GM04504 (cell line): ENCODE measurements at regions not wholly inside any gene's neighbourhood (a gene's known extent, or its start where the extent isn't known, plus 50 kb on each side); places are given as distances from the start of the nearest gene placed in this dataset.
"Not testable (repeated sequence)": the region's sequence is repeated elsewhere in the genome, so short reads cannot be mapped to it uniquely, and the experiment has no call there.

Experiments
- DNase-seq: peaks from one replicate; pipeline ENCODE4 v3.0.0-alpha.2; 2012; ENCODE audit warnings: low read depth

DNA sequence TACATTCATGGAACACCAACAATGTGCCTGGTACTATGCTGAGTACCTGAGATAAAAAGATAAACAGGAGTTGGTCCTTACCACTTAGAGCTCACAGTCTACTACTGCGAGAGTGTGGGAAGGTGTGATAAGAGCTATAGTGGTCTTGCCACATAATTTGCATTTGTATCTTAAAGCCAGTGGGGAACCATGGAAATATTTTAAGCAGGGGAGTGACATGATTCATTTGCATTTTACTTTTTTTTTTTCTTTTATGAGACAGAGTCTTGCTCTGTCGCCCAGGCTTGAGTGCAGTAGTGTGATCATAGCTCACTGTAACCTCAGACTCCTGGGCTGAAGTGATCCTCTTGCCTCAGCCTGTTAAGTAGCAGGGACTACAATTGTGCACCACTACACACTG, 53.6 kb downstream of the SRGAP2 start:
- not testable (repeated sequence) for DNase-seq

DNA sequence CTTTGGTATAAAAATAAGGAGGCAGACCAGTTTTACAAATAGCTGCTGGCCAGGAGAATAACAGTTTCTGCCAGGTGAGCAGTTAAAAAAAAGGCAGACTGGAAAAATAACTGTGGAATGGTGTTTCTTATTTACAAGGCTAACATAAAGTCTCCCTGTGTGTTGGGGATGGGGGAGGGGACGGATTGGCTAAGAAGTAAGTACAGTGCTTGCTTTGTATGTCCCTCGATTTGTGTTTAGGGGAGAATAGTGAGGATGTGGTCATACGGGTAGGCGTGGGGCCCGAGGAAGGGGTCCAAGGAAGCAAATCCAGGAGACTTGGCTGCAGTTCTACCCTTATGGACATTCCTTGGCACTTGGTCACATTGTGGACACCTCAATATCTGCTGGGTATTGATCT, 58.1 kb downstream of the SRGAP2 start:
- not testable (repeated sequence) for DNase-seq

DNA sequence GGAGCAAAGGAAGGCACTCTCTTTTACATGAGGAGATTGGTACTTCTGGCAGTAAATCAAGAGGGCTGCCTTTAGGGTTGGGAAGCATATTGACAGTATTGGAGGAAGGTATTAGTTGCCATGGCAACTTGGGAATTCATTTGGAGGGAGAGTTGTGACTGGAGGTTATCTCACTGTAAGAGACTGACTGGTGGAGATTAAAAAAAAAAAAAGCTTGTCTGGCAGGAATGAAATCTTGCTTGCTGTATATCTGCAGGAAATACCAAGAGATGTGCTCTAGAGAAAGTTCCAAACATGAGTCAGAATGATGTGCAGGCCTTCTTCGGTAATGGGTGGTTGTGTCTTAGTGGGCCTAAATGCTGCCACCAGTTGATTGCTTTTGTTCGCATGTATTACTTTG, 59.1 kb downstream of the SRGAP2 start:
- not testable (repeated sequence) for DNase-seq

DNA sequence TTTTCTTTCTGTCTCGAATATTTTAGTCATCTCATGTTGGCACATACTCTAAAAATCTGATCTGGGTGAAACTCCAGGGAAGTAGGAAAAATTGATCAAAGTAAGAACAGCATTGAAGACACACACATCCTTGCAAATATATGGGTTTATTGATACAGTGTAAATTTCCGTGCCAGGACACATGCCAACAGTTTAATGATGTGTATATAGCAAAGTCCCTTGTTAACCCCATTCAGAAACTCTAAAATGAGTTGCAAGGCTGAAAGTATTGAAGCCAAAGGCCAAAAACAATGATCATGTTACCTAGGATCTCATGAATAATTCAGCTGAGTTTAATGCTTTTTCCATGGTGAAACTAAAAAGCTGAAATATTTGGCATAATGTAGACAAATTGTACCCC, 61.6 kb downstream of the SRGAP2 start:
- not testable (repeated sequence) for DNase-seq

DNA sequence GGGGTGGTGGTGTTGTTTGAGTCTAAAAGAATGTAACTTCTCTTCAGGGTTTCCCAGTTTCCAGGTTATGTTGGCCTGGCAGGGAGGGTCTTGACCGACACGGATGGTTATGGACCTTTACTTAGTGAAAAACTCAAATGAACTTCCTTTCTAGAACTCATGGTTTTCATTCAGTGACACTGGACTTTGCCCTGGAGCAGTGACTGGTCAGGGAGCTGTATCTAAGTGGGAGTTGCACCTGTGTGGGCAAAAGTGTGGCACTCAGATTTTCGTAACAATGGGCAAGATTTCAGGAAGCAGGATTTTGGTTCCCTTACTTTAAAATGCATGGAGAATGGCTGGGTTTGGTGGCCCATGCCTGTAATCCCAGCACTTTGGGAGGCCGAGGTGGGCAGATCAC, 67.8 kb downstream of the SRGAP2 start:
- DNase-seq = not testable (repeated sequence)

DNA sequence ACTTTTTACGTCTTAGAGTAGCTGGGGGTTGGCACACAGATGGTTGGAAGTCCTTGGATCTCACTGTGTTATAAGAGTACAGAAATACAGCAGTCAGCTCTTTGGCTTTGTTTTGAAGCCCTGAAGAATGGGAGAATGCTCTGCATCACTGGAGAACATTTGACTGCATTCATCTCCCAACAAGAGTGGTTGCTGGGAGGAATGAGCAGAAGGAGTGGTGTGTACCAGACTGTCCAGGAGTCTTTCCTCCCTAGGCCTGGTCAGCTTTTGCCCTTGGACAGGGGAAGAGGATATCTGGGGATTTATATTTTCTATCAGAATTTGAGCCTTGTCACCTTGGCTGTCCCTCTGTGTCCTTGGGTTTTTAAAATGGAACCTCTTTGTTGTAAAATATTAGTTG, 69.8 kb downstream of the SRGAP2 start:
- not testable (repeated sequence) for DNase-seq

DNA sequence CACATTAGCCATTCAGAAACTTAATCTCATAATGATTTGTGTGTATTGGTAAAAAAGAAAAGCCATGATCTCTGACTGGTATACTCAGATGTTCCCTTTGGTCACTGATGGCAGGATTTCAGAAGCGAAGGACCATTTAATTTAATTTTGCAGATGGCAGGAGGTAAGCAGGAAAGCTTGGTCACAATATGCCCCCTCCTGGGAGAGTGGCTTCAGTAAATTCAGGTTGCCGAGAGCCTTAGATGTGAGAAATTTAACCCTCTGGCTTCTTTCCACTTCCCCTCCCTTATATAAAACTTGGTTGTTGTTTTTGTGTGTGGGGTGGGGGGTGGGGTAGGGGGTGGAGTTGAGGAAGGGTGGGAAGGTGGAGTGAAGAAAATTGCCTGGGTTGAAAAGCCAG, 72.8 kb downstream of the SRGAP2 start:
- DNase-seq = not testable (repeated sequence)

DNA sequence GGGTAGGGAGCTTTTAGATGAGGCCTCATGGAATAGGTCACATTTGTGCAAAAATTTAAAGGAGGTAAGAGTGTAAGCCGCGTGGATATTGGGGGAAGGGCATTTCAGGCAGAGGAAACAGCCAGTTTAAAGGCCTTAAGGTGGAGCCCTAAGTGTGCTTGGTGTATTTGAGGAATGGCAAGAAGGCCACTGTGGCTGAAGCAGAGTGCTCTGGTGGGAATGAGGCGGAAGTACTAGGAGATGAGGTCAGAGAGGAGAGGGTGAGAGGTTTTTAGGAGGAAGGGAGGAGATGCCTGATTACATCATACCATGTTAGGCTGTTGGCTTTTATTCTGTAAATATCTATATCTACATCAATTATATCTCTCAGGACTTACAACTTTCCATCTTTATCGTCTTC, 75.3 kb downstream of the SRGAP2 start:
- DNase-seq = not testable (repeated sequence)

DNA sequence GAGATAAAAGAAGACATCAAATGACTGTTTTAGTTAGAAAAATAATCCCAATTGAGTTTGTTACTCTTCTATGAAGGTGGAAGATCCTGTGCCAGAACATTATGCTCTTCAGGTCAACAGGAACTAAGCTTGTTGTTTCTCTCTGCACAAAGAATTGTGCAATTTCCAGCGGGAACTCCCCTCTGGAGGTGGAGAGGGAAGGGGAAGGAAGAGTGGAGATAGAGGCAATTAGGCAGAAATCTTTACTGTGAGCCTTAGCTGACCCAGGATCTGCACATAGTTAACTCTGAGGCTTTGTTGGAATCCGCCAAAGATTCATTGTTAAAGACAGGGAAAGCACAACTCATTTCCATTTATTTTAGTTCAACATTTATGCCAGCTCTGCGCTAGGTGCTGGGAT, 77.3 kb downstream of the SRGAP2 start:
- not testable (repeated sequence) for DNase-seq

DNA sequence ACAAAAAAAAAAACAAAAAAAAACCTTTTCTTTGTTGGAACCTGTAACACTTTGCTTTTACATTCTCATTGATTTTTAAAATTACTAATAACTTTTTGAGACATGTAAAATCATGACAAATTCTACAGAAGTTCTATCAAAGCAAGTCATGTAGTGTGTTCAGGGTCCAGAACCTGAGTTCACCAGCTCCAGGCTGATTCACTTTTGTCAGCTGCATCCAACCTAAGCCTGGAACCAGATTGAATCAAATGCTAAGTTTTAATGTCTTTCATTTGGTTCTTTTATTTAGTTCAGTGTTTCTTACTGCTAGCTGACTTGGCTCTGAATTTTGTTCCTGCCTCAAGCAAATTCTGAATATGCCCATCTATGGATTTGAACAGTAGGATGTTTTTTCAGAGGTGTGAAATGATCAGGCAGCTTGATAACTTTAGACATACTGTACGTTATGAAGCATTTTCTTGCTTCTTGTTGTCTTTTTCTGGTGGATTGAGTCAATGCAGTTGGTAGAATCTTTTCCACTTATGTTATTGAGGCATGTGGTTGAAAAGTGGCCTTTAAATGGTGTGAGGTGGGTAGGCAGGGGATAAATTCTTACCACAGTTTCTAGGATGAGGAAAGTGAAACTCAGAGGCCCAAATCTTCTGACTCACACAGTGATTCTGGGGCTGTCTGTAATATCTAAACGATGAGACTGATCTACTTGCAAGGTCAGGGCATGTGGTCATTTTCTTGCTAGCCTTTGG, 78.7 kb downstream of the SRGAP2 start:
- not testable (repeated sequence) for DNase-seq

DNA sequence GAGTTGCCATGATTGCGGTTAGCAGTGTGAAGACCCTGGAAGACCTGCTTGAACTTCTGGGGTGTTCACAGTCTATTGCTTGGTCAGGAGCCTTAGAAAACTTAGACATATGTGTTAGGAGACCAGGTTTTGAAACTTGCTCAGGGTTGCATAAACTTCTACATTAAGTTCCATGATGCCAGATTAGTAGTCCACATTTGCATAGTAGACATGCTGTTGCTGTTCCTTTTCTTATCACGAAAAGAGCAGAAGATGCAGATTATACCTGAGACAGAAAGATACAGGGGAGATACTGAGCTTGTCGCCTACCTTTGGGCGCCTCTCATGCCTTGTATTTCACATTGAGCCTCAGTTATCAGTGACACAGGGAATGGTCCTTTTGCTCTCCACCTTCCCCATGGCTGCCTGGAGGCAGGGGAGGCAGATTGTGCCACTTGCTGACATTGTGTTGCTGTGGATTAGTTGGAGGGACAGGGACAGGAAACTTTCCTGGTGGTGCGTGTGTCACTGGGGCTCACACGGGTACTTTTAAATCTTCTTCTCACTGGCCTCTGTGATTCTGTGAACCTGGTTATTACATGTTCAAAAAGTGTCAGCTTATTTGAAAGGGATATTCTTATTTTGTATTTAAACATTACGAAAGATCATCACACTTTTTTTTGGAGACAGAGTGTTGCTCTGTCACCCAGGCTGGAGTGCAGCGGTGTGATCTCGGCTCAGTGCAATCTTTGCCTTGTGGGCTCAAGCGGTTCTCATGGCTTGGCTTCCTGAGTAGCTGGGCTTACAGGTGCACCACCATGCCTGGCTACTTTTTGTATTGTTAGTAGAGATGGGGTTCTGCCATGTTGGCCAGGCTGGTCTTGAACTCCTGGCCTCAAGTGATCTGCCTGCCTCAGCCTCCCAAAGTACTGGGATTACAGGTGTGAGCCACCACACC, 82.0 kb downstream of the SRGAP2 start:
- DNase-seq = not testable (repeated sequence)

DNA sequence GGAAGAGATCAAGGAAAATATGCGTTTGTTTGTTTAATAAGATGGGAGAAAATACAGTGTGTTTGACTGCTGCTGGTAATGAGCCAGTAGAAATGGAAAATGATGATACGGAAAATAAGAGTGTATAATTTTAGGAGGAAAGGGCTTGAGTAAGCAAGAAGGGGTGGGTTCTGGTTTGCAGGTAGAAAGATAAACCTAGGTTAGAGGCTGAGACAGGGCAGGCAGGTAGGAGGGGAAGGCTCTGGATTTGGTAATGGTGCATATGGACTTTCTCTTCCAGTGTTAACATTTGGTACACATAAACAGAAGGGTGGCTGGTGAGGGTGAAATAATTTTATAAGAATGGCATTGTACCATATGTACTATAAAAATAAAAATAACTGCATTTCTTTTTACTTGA, 84.4 kb downstream of the SRGAP2 start:
- not testable (repeated sequence) for DNase-seq

DNA sequence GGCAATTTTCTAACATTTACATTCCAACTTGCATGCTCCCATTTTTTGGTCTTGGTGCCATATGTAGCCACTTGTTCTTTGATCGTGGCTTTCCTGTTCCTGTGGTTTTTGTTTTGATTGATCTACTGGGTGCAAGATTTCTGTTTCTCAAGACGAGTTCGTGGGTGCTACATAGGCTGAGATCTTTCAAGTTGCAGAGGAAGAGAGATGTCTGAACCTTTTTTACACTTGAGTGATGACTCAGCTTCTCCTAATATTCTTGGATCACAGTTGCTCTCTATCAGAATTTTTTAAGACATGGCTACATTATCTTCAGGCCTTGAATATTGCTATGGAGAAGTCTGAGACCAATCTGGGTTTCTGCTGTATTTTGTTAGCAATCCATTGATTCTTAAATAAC, 85.1 kb downstream of the SRGAP2 start:
- DNase-seq = not testable (repeated sequence)

DNA sequence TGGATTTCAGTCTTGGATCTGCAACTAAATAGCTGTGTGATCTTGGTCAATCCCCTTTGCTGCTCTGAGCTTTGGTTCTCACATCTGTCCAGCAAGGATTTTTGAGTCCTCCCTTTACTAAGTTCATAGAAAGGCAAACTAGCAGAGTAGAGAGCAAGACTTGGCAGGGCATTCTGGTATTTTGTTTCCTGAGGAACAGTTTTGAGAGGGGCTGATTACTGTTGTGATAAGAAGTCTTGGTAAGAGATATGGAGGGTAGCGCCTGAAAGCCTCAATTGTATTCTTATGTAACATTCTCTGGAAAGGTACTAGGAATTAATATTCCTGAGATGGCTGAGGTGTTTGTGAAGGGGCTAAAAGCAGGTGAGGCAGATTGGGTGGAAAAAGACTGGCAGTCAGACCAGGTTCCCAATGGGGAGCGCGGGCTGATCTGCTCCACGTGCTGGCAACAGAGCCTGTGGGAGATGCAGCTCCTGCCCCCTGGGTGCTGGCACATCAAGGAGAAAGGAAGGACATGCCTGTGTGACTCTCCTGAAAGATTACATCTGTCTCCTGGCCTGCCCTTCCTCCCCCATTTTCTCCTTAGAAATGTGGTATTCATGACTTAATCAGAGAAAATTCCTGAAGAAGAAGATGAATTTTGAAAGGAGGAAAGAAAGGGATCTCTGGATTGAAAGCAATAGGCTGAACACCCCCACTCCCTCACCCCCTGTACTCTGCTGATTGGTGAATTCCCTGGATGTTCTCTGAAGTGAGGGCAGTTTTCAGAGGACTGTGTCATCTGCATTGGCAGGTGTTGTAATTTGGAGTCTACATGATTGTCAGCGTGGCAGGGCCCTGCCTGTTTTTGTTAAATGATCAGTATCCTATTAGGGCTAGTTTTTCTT, 94.0 kb downstream of the SRGAP2 start:
- not testable (repeated sequence) for DNase-seq

DNA sequence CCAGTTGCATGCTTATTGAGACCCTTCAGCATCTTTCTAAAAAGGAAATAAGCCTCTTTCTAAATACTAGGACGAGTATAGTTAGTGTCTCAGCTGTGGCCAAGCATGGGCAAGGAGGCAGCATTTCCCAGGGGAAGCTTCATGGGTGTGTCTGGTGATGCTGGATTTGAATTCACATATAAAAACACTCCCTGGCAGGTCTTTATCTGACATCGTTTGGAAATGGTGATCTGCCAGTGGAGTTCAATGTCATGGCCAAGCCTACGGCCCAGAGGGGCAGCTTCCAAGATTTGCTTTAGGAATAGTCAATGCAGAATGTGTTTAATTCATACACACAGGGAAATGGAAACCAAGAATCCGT, 94.7 kb downstream of the SRGAP2 start:
- not testable (repeated sequence) for DNase-seq

DNA sequence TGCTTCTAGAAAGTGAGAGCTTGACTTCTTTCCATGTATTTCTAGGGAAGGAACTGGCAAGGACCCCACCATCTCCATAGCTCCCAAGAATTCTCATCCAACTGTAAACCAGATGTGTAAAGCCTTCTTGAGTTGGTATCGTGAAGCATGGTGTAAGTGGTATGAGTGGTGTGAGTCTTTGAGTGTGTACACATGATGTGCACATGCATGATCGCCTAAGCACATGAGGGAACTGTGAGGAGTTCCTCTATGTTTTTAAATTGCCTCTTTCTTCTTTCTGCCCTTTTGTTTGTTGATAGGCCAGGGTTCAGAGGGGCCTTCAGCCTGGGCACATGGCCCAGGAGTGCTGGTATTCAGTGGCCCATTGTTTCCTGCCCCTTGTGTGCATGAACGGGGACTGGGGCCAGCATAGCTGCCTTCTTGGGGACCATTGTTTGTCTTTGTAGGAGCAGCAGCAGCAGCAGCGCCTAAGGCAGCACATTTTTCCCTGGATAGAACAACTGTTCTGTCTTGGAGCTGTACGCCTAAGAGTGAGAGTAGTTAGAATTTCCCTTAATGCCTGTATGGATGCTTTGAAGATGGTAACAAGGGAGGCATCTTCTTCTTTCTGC, 95.9 kb downstream of the SRGAP2 start:
- not testable (repeated sequence) for DNase-seq

DNA sequence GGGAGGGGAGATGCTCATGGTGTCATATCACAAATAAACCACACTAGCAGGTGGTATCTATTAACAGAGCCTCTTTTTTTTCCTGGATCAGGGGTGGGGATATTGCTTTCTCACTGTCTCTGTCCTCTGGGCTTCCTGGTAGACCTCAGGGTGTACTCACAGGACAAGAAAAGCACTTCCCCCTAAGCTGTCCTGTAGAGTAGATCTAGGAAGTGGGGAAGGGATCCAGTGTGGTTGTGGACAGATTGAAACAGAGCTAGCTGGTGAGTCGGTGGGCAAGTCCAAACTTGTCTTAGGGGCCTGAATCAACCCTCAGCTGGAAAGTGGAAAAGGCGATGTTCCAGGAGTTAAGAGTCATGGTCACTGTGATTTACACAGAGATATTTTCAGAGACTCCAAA, 96.6 kb downstream of the SRGAP2 start:
- not testable (repeated sequence) for DNase-seq

DNA sequence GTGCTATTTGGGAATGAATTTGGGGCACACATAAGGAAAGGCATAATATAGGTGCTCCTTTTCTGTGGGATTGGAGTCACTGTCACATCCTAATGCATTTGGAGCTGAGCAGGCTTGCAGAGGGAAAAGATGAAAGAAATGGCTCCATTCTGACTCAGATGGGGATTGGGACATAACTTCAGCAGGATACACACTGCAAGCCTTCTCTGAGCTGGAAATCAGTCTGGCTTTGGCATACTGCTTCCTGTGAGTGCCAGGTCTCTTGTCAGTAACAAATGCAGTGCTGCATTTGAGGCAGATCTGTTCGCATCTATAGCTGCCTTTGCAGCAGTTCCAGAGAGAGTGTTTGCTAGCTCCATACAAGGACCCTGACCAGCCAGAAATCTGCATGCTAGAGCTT, 98.7 kb downstream of the SRGAP2 start:
- not testable (repeated sequence) for DNase-seq

DNA sequence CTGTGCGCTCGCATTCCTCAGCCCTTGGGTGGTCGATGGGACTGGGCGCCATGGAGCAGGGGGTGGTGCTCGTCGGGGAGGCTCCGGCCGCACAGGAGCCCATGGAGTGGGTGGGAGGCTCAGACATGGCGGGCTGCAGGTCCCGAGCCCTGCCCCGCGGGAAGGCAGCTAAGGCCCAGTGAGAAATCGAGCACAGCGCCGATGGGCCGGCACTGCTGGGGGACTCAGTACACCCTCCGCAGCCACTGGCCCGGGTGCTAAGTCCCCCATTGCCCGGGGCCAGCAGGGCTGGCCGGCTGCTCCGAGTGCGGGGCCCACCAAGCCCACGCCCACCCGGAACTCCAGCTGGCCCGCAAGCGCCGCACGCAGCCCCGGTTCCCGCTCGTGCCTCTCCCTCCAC, 104.1 kb downstream of the SRGAP2 start:
- DNase-seq = not testable (repeated sequence)

DNA sequence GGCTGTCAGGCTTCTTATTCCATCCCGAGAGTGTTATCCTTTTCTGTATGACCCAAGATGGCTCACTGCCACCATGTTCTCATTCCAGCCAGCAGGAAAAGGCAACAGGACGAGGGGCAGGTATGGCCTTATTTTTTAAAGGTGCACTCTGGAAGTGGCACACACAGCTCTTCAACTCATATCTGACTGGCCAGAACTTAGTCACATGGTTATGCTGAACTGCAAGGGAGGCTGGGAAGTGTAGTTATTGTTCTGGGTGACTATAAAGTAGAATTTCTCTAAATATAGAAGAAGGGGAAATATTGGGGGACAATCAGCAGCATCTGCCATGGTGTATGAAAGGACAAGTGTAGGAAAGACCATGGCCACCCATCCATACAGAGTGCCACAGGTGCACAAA, 107.6 kb downstream of the SRGAP2 start:
- DNase-seq = not testable (repeated sequence)

DNA sequence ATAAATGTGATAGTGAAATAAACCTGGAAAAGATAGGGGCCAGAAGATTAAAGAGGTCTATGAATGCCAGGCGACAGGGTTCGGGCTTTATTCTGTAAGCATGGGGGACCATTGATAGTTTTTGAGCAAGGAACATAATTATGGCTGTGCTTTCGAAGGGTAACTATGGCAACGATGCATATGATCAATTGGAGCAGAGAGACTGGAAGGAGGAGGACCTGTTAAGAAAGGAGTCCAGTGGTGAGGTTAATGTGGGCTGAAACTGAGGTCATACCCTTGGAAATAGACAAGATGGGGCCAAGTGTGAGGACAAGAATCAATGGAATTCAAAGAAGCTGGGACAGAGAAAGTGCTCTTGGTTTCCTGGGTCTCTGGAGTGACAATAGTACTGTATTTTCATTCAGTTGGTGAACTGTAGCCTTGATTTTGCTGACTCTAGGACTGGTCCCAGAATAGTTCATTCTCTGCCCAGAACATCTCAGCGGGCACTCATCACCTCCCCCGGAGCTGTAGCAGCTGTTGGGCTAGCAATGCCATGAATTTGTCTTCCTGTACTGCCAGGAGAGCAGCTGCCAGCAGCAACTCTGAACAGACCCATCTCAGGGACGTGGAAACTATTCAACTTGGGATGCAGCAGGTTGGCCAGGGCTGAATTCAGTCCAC, 108.4 kb downstream of the SRGAP2 start:
- not testable (repeated sequence) for DNase-seq
